ENCODE measurements at regions not wholly inside any gene's neighbourhood (a gene's known extent, or its start where the extent isn't known, plus 50 kb on each side); places are given as distances from the start of the nearest gene placed in this dataset.

- Histone ChIP-seq H3K4me3 (ENCODE audit: control extremely low read depth in 1 of 5, extremely low read depth in 1 of 5, insufficient read depth in 1 of 5, low read depth in 2 of 5, low read length in 4 of 5) (no peak overlapping the region), H3K9ac (ENCODE audit: low read length) (no peak overlapping the region), H4K20me1 (ENCODE audit: control insufficient read depth, insufficient read depth, low read length, poor library complexity, severe bottlenecking) (no peaks in the 10 kb centered on the region), H3K27ac (ENCODE audit: low read length in 2 of 2) (no peak overlapping the region), H2AFZ (ENCODE audit: insufficient read depth, low read depth, low read length, poor library complexity, severe bottlenecking) (no peak overlapping the region), H3K27me3 (replicated peaks in 1 of 4; ENCODE audit: control extremely low read depth in 1 of 4, control insufficient read depth in 3 of 4, insufficient read depth in 4 of 4, low read length in 3 of 4) (no peaks in the 10 kb centered on the region), H3K9me3 (ENCODE audit: control extremely low read depth in 1 of 3, control insufficient read depth in 2 of 3, insufficient read depth in 1 of 3, low read length in 2 of 3) (peaks cover 0 to 3% (median 0%) of the 10 kb centered on the region in 3 donors), H3K4me2 (replicated peaks; ENCODE audit: low read depth, low read length, poor library complexity, severe bottlenecking) (no peak overlapping the region), H3K79me2 (ENCODE audit: control insufficient read depth, insufficient read depth, low read length) (no peaks in the 10 kb centered on the region), H3K4me1 (ENCODE audit: control insufficient read depth in 2 of 2, insufficient read depth in 2 of 2, low read length in 2 of 2) (no peaks in the 10 kb centered on the region), H3K36me3 (replicated peaks in 1 of 2; ENCODE audit: control extremely low read depth in 1 of 2, control insufficient read depth in 1 of 2, extremely low read depth in 1 of 2, insufficient read depth in 2 of 2, low read length in 1 of 2) (no peaks in the 10 kb centered on the region)
- Mint-ChIP-seq H3K4me1 (no peaks in the 10 kb centered on the region), H3K27me3 (no peaks in the 10 kb centered on the region), H3K27ac (no peak overlapping the region), H3K9me3 (ENCODE audit: insufficient read depth) (no peaks in the 10 kb centered on the region), H3K4me3 (no peak overlapping the region)
- ChIA-PET CTCF (no interaction called here), POLR2A (no interaction called here)
- ATAC-seq (ENCODE audit: low read depth) (no peak), DNase-seq (no peak)
- WGBS (ENCODE audit: insufficient coverage): no CpG with 5 or more reads among the region's 2 CpGs
- intact Hi-C loops (cut with micrococcal nuclease): no loop called here
- TF ChIP-seq EZH2 (IDR thresholded peaks at IDR 0.05; ENCODE audit: borderline replicate concordance, insufficient read depth, low read depth, low read length, poor library complexity, severe bottlenecking) (no peak), CTCF (IDR thresholded peaks at IDR 0.05) (no peak)
Observed at GRCh38 chr5:4855880-4856279, 284.2 kb upstream of the ADAMTS16 start.

GRCh38 chr5:4857761-4858160, 282.4 kb upstream of the ADAMTS16 start:
- ATAC-seq (ENCODE audit: low read depth) (no peak), DNase-seq (no peak)
- H3K4me1 ChIP-seq (ENCODE audit: control insufficient read depth in 2 of 2, insufficient read depth in 2 of 2, low read length in 2 of 2): no peaks in the 10 kb centered on the region
- no peak overlapping the region for H3K4me3 ChIP-seq (ENCODE audit: control extremely low read depth in 1 of 5, extremely low read depth in 1 of 5, insufficient read depth in 1 of 5, low read depth in 2 of 5, low read length in 4 of 5)
- H3K27me3 ChIP-seq (replicated peaks in 1 of 4; ENCODE audit: control extremely low read depth in 1 of 4, control insufficient read depth in 3 of 4, insufficient read depth in 4 of 4, low read length in 3 of 4): no peaks in the 10 kb centered on the region
- intact Hi-C loops (cut with micrococcal nuclease): no loop called here
- Mint-ChIP-seq H3K9me3 (ENCODE audit: insufficient read depth) (no peaks in the 10 kb centered on the region), H3K4me1 (no peaks in the 10 kb centered on the region), H3K27me3 (no peaks in the 10 kb centered on the region), H3K27ac (no peak overlapping the region), H3K4me3 (no peak overlapping the region)
- ChIA-PET CTCF (no interaction called here), POLR2A (no interaction called here)
- no peak overlapping the region for H3K27ac ChIP-seq (ENCODE audit: low read length in 2 of 2)
- H3K9me3 ChIP-seq (ENCODE audit: control extremely low read depth in 1 of 3, control insufficient read depth in 2 of 3, insufficient read depth in 1 of 3, low read length in 2 of 3): peaks cover 0 to 3% (median 0%) of the 10 kb centered on the region in 3 donors
- no peaks in the 10 kb centered on the region for H4K20me1 ChIP-seq (ENCODE audit: control insufficient read depth, insufficient read depth, low read length, poor library complexity, severe bottlenecking)
- no peak overlapping the region for H3K9ac ChIP-seq (ENCODE audit: low read length)
- H3K79me2 ChIP-seq (ENCODE audit: control insufficient read depth, insufficient read depth, low read length): no peaks in the 10 kb centered on the region
- H3K36me3 ChIP-seq (replicated peaks in 1 of 2; ENCODE audit: control extremely low read depth in 1 of 2, control insufficient read depth in 1 of 2, extremely low read depth in 1 of 2, insufficient read depth in 2 of 2, low read length in 1 of 2): no peaks in the 10 kb centered on the region
- H2AFZ ChIP-seq (ENCODE audit: insufficient read depth, low read depth, low read length, poor library complexity, severe bottlenecking): no peak overlapping the region
- TF ChIP-seq CTCF (IDR thresholded peaks at IDR 0.05): no peak
- TF ChIP-seq EZH2 (IDR thresholded peaks at IDR 0.05; ENCODE audit: borderline replicate concordance, insufficient read depth, low read depth, low read length, poor library complexity, severe bottlenecking): no peak
- H3K4me2 ChIP-seq (replicated peaks; ENCODE audit: low read depth, low read length, poor library complexity, severe bottlenecking): no peak overlapping the region
- no CpG with 5 or more reads among the region's 2 CpGs for WGBS (ENCODE audit: insufficient coverage)
